ENCODE measurements at regions not wholly inside any gene's neighbourhood (a gene's known extent, or its start where the extent isn't known, plus 50 kb on each side); places are given as distances from the start of the nearest gene placed in this dataset.

GRCh38 chr7:155951554-155952158, 139.4 kb upstream of the SHH start:
- TF ChIP-seq CTCF (conservative IDR thresholded peaks at IDR 0.05 in 1 of 2, IDR thresholded peaks at IDR 0.05 in 1 of 2; ENCODE audit: extremely low read depth in 1 of 2, insufficient read depth in 1 of 2, low read depth in 1 of 2, low read length in 2 of 2) (no peak), EZH2 (IDR thresholded peaks at IDR 0.05; ENCODE audit: borderline replicate concordance, low read length) (no peak)

Measured in mammary epithelial cell (primary cell).